ENCODE measurements at regions not wholly inside any gene's neighbourhood (a gene's known extent, or its start where the extent isn't known, plus 50 kb on each side); places are given as distances from the start of the nearest gene placed in this dataset.

DNA sequence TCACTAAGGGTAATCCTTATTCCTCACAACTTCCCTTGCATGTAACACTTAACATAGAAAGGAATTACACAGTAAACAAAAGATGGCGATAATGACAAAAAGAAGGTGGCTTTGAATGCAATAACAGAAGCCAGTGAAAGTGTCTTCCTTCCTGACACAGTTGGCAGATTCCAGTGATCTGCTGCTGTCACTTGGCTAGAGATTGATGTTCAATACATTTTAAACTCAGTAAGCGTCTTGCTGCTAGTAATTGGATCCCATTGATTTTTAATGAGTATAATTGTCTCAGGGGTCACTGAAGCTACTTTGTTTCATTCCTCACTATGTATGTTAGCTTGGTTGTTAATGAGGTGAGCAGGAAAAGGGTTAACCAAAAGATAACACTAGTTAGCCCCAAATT lies 692.7 kb downstream of the NTRK3 start:
- Histone ChIP-seq H3K27me3 (ENCODE audit: insufficient read depth, low read length) (no peaks in the 10 kb centered on the region), H3K4me1 (ENCODE audit: insufficient read depth, low read length) (no peaks in the 10 kb centered on the region), H3K9me3 (ENCODE audit: low read depth, low read length) (no peaks in the 10 kb centered on the region), H2AFZ (ENCODE audit: low read length) (no peak overlapping the region), H3K4me3 (ENCODE audit: insufficient read depth, low read length) (no peak overlapping the region), H3K79me2 (ENCODE audit: insufficient read depth, low read length) (no peaks in the 10 kb centered on the region), H4K20me1 (ENCODE audit: insufficient read depth, low read length) (no peaks in the 10 kb centered on the region), H3K36me3 (ENCODE audit: insufficient read depth, low read length) (no peaks in the 10 kb centered on the region), H3K27ac (ENCODE audit: low read depth, low read length) (no peak overlapping the region), H3K4me2 (ENCODE audit: insufficient read depth, low read length) (no peak overlapping the region)
- no peak for DNase-seq (ENCODE audit: insufficient read length, low spot score, missing footprints)
- TF ChIP-seq, protein P1, sequence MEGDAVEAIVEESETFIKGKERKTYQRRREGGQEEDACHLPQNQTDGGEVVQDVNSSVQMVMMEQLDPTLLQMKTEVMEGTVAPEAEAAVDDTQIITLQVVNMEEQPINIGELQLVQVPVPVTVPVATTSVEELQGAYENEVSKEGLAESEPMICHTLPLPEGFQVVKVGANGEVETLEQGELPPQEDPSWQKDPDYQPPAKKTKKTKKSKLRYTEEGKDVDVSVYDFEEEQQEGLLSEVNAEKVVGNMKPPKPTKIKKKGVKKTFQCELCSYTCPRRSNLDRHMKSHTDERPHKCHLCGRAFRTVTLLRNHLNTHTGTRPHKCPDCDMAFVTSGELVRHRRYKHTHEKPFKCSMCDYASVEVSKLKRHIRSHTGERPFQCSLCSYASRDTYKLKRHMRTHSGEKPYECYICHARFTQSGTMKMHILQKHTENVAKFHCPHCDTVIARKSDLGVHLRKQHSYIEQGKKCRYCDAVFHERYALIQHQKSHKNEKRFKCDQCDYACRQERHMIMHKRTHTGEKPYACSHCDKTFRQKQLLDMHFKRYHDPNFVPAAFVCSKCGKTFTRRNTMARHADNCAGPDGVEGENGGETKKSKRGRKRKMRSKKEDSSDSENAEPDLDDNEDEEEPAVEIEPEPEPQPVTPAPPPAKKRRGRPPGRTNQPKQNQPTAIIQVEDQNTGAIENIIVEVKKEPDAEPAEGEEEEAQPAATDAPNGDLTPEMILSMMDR (IDR thresholded peaks at IDR 0.05; ENCODE audit: extremely low read depth, low read depth, low read length): no peak

DNA sequence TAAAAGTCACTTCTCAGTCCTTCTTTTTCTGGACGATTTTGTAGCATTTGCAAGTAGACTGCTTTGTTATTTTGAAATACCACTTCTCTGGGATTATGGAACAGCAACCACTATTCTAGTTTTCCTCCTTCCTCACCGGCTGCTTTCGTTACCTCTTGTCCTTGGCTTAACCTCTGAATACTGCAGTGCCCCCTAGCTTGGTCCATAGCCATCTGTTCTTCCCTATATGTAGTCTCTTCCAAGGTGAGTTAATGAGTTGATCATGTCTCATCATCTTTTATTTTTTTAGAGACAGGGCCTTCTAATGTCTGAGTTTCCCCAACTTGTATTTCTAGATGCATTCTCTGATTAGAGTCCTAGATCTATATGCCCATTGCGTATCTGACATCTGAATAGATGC lies 694.3 kb downstream of the NTRK3 start:
- no peaks in the 10 kb centered on the region for H3K27me3 ChIP-seq (ENCODE audit: insufficient read depth, low read length)
- no peak overlapping the region for H3K4me3 ChIP-seq (ENCODE audit: insufficient read depth, low read length)
- TF ChIP-seq, protein P1 (IDR thresholded peaks at IDR 0.05; ENCODE audit: extremely low read depth, low read depth, low read length): no peak
- no peak for DNase-seq (ENCODE audit: insufficient read length, low spot score, missing footprints)
- H3K9me3 ChIP-seq (ENCODE audit: low read depth, low read length): no peaks in the 10 kb centered on the region
- H3K36me3 ChIP-seq (ENCODE audit: insufficient read depth, low read length): no peaks in the 10 kb centered on the region
- no peaks in the 10 kb centered on the region for H3K4me1 ChIP-seq (ENCODE audit: insufficient read depth, low read length)
- H3K27ac ChIP-seq (ENCODE audit: low read depth, low read length): no peak overlapping the region
- no peak overlapping the region for H2AFZ ChIP-seq (ENCODE audit: low read length)
- H3K4me2 ChIP-seq (ENCODE audit: insufficient read depth, low read length): no peak overlapping the region
- no peaks in the 10 kb centered on the region for H4K20me1 ChIP-seq (ENCODE audit: insufficient read depth, low read length)
- H3K79me2 ChIP-seq (ENCODE audit: insufficient read depth, low read length): no peaks in the 10 kb centered on the region

DNA sequence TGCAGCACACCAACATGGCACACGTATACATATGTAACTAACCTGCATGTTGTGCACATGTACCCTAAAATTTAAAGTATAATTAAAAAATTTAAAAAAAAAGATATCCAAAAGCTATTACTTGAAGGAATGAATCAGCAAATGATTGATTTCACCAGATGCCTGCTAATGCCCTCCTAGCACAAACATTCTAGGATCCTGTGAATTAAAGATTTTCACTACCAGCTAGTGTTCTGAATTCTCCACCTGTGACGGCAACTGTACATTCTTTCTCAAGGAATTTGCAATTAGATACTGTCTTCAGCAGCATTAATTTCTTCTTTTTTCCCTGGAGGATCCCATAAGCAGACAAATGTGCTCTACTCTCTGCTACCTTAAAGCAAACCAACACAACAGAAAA lies 694.9 kb downstream of the NTRK3 start:
- no peak overlapping the region for H3K4me2 ChIP-seq (ENCODE audit: insufficient read depth, low read length)
- H3K27me3 ChIP-seq (ENCODE audit: insufficient read depth, low read length): no peaks in the 10 kb centered on the region
- H3K27ac ChIP-seq (ENCODE audit: low read depth, low read length): no peak overlapping the region
- no peaks in the 10 kb centered on the region for H3K9me3 ChIP-seq (ENCODE audit: low read depth, low read length)
- TF ChIP-seq, protein P1 (IDR thresholded peaks at IDR 0.05; ENCODE audit: extremely low read depth, low read depth, low read length): no peak
- no peaks in the 10 kb centered on the region for H4K20me1 ChIP-seq (ENCODE audit: insufficient read depth, low read length)
- H3K4me1 ChIP-seq (ENCODE audit: insufficient read depth, low read length): no peaks in the 10 kb centered on the region
- H3K36me3 ChIP-seq (ENCODE audit: insufficient read depth, low read length): no peaks in the 10 kb centered on the region
- H2AFZ ChIP-seq (ENCODE audit: low read length): no peak overlapping the region
- no peaks in the 10 kb centered on the region for H3K79me2 ChIP-seq (ENCODE audit: insufficient read depth, low read length)
- no peak for DNase-seq (ENCODE audit: insufficient read length, low spot score, missing footprints)
- no peak overlapping the region for H3K4me3 ChIP-seq (ENCODE audit: insufficient read depth, low read length)

DNA sequence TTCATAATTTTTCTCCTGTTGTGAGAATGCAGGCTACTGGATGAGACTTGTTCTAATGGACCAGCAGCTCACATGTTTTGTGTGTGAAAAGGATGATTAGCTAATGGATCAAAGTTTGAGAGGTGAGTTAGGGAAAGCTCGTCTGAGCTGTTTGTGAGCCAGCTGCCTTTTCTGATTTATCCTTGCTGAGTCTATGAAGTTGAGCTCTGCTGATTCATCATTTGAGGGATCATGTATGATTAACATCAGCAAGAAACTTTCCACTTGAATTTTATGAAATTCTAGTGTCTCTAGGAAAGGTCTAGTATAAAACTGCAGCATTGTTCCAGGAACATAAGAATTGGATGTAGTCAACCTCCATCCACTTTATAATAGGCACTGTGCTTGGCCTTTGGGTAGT lies 698.7 kb downstream of the NTRK3 start:
- TF ChIP-seq, protein P1 (IDR thresholded peaks at IDR 0.05; ENCODE audit: extremely low read depth, low read depth, low read length): no peak
- DNase-seq (ENCODE audit: insufficient read length, low spot score, missing footprints): no peak
- H3K4me2 ChIP-seq (ENCODE audit: insufficient read depth, low read length): no peak overlapping the region

More for the DNA sequence above, 698.7 kb downstream of the NTRK3 start:
- no peaks in the 10 kb centered on the region for H3K36me3 ChIP-seq (ENCODE audit: insufficient read depth, low read length)
- no peak overlapping the region for H3K4me3 ChIP-seq (ENCODE audit: insufficient read depth, low read length)
- H3K79me2 ChIP-seq (ENCODE audit: insufficient read depth, low read length): no peaks in the 10 kb centered on the region
- H3K4me1 ChIP-seq (ENCODE audit: insufficient read depth, low read length): peaks cover 4% of the 10 kb centered on the region
- H4K20me1 ChIP-seq (ENCODE audit: insufficient read depth, low read length): no peaks in the 10 kb centered on the region
- H3K9me3 ChIP-seq (ENCODE audit: low read depth, low read length): no peaks in the 10 kb centered on the region
- no peak overlapping the region for H2AFZ ChIP-seq (ENCODE audit: low read length)
- no peak overlapping the region for H3K27ac ChIP-seq (ENCODE audit: low read depth, low read length)
- H3K27me3 ChIP-seq (ENCODE audit: insufficient read depth, low read length): no peaks in the 10 kb centered on the region

All from osteoblast (primary cell).